ENCODE measurements at regions not wholly inside any gene's neighbourhood (a gene's known extent, or its start where the extent isn't known, plus 50 kb on each side); places are given as distances from the start of the nearest gene placed in this dataset.

- TF ChIP-seq CTCF (conservative IDR thresholded peaks at IDR 0.05 in 1 of 2, IDR thresholded peaks at IDR 0.05 in 1 of 2; ENCODE audit: low read depth in 1 of 2, low read length in 2 of 2) = no peak
- TF ChIP-seq EZH2 (IDR thresholded peaks at IDR 0.05; ENCODE audit: low read length, missing control alignments) = no peak
Measured at GRCh38 chr11:70579316-70579955, 181.1 kb downstream of the CTTN start.
